ENCODE measurements at regions not wholly inside any gene's neighbourhood (a gene's known extent, or its start where the extent isn't known, plus 50 kb on each side); places are given as distances from the start of the nearest gene placed in this dataset.
"Not testable (repeated sequence)": the region's sequence is repeated elsewhere in the genome, so short reads cannot be mapped to it uniquely, and the experiment has no call there.

DNA sequence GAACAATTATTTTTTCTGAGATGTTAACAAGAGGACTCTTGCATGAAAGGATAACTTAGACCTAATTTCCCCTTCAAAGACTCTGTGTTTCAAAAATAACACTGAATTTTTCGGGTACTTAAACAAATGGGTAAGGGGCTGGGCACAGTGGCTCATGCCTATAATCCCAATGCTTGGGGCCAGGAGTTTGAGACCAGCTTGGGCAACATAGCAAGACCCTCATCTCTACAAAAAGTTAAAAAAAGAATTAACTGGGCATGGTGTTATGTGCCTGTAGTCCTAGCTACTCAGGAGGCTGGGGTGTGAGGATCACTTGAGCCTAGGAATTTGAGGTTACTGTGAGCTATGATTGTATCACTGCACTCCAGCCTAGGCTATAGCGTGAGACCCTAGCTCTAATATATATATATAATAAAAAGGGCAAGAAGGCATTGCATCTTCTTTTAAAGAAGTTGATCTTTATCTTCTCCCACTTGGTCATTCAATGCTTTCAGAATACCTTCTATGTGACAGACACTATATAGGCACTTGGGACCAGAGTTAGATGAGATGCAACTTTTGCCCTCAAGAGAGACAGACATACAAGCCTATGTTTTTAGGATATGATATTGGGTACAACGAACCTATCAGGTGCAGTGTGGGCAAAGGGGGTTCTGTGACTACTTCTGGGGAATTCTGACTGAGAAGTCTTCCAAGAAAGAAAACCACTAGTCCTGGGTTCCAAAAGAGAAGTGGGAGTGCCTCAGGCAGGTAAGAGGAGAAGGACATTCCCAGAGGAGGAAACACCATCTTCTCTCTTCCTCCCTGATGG lies 120.0 kb downstream of the MYCN start:
- no peak for DNase-seq (ENCODE audit: low read depth, low spot score)

DNA sequence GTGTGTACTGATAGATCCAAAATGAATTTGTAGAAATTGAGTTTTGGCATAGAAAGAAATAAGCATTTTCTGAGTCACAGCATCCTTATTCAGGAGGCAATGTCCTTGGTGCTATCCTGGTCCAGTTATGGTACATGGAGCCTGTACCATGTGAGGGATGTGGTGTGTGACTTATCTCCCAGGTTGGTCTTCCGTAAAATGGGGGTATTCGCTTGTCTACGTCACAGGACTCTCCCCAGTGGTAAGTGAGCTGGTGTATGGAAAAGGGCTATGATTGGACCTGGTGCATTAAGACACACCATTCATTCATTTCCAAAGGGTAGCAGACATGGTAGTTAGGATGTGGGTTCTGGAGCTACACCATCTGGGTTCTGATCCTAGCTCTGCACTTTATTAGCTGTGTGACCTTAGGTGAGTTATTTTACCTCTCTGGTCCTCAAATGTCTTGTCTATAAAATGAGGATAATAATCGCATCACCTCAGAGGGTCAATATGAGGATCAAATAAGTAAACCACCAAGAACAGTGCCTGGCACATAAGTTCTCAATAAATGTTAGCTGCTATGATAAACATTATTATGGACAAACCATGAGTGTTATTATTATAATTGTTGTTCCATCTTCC lies 119.2 kb downstream of the MYCN start:
- DNase-seq (ENCODE audit: low read depth, low spot score), result no peak

DNA sequence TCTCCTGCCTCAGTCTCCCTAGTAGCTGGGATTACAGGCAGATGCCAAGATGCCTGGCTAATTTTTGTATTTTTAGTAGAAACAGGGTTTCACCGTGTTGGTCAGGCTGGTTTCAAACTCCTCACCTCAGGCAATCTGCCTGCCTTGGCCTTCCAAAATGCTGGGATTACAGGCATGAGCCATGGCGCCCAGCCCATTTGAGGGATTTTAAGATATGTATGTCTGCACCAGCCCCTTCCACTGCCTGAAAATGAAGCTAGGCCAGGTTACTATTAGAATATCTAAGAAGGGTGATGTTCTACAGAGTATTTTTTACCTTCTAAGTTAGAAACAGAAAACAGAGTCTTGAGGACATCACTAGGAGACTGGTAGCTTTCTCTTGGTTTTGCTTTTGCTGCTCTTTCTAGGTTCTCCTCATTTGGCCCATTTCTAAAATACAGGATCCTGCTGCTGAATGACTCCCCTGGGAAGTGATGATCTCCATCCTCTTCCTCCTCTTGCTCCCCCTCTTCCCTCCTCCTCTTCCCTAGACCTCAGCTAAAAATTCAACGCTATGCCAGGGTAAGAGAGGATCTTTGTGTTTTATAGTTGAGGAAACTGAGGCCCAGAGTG lies 118.5 kb downstream of the MYCN start:
- DNase-seq (ENCODE audit: low read depth, low spot score), result no peak

- no peak for DNase-seq (ENCODE audit: low read depth, low spot score)
Observed at GRCh38 chr2:16058256-16058655, 117.9 kb downstream of the MYCN start.

GRCh38 chr2:16057661-16058060 lies 117.3 kb downstream of the MYCN start:
- no peak for DNase-seq (ENCODE audit: low read depth, low spot score)

DNA sequence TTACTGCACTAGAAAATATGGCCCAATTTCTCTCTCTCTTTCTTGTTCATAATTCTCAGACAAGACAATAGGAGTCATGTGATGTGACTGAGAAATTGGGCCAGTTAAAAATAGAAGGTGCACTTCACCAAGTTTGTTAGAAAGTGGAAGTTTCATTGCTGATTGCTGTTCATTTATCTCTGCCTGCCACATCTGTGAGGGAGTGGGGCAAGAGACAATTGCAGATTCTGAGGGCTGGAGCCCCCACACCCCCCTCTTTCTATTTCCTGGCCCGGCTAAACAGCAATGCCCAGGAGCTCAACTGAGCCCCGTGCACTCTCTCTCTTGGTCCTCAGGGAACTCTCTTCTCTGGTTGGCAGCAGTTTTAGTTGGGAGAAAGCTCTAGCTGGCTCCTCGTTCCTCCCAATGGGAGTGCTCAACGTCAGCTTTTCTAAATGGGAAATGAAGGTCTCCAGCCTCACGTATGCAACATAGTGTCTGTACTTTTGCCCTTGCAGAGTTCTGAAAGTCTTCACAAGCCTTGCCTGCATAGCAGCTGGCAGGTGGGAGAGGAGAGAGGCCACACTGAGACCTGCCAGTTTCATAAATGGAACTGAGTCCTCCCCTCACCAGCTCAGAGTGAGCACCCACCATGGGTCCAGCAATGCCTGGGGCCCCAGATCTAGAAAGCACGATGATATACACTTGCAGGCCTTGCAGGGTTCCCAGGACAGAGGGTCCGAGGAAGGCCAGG lies 115.7 kb downstream of the MYCN start:
- no peak for DNase-seq (ENCODE audit: low read depth, low spot score)

GRCh38 chr2:16053437-16054257 lies 113.3 kb downstream of the MYCN start:
- DNase-seq (ENCODE audit: low read depth, low spot score), result no peak

GRCh38 chr2:16052571-16053052 lies 112.3 kb downstream of the MYCN start:
- not testable (repeated sequence) for DNase-seq (ENCODE audit: low read depth, low spot score)

DNA sequence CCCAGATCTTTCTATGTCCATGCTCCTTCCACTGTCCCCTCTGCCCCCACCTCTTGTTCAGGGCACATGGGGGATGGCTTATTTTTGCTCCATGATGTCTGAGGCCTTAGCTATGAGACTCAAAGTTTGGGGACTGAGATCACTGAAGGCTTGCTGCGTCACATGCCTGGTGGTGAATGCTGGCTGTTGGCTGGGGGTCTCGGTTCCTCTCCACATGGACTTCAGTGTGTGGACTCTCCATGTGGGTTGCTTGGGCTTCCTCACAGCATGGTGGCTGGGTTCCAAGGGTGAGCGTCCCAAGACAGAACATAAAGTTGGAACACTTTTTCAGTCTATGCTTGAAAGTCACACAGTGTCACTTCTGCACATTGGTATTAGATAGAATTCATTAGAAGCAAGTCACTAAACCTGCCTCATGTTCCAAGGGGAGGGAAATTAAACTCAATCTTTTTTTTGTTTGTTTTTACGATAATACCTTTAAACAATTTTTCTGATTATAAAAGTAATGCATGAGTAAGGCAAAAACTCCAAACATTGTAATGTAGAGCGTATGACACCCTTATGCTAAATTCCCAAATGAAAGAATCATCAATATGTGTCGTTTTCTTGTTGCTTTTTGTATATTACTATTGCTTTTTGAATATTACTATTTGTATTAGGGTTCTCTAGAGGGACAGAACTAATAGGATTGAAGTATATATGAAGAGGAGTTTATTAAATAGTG lies 111.7 kb downstream of the MYCN start:
- no peak for DNase-seq (ENCODE audit: low read depth, low spot score)

- DNase-seq (ENCODE audit: low read depth, low spot score), result peak; percentile 73
Observed at GRCh38 chr2:16050908-16051489, 110.6 kb downstream of the MYCN start.

DNA sequence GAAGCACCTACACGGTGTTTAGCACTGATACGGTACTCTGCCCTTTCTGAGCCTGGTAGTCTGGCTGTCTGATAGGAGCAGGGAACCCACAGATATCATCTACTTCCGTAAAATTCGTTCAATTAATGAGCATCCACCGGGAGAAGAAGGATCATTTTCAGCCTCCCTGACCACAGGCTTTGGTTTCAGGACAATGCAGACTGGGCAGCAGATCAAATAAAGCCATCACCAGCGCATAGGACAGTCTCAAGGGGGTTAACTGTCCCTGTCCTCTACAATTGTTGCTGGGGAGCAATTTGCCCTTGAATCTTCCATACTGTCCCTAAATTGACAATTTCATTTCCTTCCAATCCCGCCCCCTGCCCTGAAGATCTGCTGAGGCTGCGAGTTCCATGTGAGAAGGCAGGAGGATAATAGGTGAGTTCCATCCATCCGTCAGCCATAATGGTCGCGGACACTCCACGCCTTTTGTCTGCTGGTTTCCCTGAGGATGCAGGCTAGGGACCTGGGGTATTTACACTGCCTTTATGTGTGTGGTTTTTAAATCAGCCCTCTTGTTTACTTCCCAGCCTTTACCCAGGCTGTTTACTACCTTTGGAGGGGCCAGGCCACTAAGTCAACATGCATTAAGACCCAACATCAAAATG lies 110.0 kb downstream of the MYCN start:
- DNase-seq (ENCODE audit: low read depth, low spot score), result no peak

DNA sequence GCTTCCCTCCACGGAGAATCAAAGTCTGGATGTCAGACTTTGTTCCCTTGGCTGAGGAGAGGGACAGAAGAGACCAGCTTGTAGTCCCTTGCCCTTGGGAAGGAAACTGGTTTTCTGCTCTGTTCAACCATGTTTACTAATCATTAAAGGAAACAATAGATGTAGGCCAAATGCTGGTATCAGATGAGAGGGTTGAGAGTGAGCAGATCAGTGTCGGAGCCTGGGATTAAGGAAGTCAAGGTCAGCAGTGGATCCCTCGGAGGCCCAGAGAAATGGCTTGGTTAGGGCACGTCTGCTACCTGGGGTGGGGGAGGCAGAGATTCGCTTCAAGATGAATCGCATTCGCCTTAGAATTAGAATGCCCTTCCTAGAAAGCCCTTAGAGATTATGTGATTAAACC lies 109.1 kb downstream of the MYCN start:
- DNase-seq (ENCODE audit: low read depth, low spot score), result no peak

DNA sequence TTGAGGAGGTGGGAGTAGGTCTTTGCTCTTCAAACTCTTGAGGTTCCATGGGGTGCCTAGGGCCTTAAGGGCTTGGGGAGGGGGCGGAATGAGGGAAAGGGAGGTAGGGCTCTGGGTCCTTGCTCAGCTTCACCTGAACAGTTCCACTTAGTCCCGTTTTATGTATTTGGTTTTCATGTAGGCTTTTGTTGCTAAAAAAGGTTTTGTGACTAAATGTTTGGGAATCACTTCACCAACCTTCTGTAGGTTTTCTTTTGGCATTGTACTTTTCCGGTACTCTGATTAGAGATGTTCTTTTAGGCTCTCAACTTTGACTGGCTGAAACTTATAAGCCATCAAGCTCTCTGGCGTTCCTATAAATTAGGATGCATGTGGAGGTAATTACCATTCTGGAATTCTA lies 108.1 kb downstream of the MYCN start:
- no peak for DNase-seq (ENCODE audit: low read depth, low spot score)

- DNase-seq (ENCODE audit: low read depth, low spot score), result no peak
Observed at GRCh38 chr2:16047701-16048100, 107.4 kb downstream of the MYCN start.

DNA sequence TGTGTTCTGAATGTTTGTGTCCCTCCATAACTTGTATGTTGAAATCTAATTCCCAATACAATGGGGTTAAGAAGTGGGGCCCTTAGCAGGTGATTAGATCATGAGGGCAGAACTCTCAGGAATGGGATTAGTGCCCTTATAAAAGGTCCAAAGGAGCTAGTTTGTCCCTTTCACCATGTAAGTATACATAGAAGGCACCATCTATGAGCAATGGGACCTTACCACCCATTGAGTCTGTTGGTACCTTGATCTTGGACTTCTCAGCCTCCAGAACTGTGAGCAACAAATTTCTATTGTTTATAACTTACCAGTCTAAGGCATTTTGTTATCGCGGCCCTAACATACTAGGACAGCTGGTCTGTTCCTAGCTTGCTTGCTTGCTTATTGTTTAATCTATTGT lies 106.3 kb downstream of the MYCN start:
- no peak for DNase-seq (ENCODE audit: low read depth, low spot score)

- no peak for DNase-seq (ENCODE audit: low read depth, low spot score)
Observed at GRCh38 chr2:16045653-16046352, 105.5 kb downstream of the MYCN start.

DNA sequence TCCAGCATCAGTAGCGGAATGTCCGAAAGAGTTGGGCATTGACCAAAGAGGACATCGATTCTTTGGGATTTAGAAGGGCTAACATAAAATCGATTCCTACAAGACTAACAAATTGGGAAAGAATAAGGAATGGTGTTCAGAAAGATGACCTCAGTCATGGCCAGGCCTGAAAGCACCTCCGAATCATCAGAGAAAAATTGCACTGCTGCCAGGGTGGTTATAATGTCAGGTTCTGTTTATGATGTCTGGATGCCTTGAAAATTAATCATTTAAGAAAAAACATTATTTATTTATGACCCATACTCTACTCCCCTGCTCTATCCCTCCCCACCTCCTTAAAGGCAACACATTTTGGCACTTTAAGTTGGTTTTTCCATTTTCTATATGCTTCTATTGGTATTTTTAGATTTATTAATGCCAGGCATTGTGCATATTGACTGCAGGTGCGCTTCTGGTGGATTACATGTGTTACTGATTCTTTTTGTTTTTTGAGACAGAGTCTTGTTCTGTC lies 104.7 kb downstream of the MYCN start:
- DNase-seq (ENCODE audit: low read depth, low spot score), result no peak

- DNase-seq (ENCODE audit: low read depth, low spot score), result no peak
Observed at GRCh38 chr2:16043627-16044026, 103.3 kb downstream of the MYCN start.

- no peak for DNase-seq (ENCODE audit: low read depth, low spot score)
Observed at GRCh38 chr2:16043192-16043591, 102.8 kb downstream of the MYCN start.

All from ELF-1 (cell line).